GM20431 (cell line): ENCODE measurements at regions not wholly inside any gene's neighbourhood (a gene's known extent, or its start where the extent isn't known, plus 50 kb on each side); places are given as distances from the start of the nearest gene placed in this dataset.

ENCODE experiments used
- in situ Hi-C: fragments of 300-500 bp; cut with MseI, MboI; formaldehyde crosslinking; loops from one replicate; pipeline ENCODE4 v1.15.0; 2020; ENCODE audit warnings: low sequenced_read_pairs; ENCODE audit not compliant: unreplicated experiment

- in situ Hi-C loops, result no loop called here
Measured at GRCh38 chr3:89624494-89624893, 517.1 kb downstream of the EPHA3 start.

GRCh38 chr3:89625945-89626344 lies 518.5 kb downstream of the EPHA3 start:
- in situ Hi-C loops, result no loop called here

GRCh38 chr3:89628856-89629670 lies 521.6 kb downstream of the EPHA3 start:
- in situ Hi-C loops, result no loop called here

- in situ Hi-C loops, result no loop called here
Measured at GRCh38 chr3:89635137-89635536, 527.7 kb downstream of the EPHA3 start.

- in situ Hi-C loops, result no loop called here
Measured at GRCh38 chr3:89644716-89645115, 537.3 kb downstream of the EPHA3 start.

GRCh38 chr3:89649431-89649830 lies 542.0 kb downstream of the EPHA3 start:
- in situ Hi-C loops, result no loop called here

- in situ Hi-C loops, result no loop called here
Measured at GRCh38 chr3:89654031-89654430, 546.6 kb downstream of the EPHA3 start.

GRCh38 chr3:89656388-89656787 lies 549.0 kb downstream of the EPHA3 start:
- in situ Hi-C loops, result no loop called here

GRCh38 chr3:89679686-89680085 lies 572.3 kb downstream of the EPHA3 start:
- in situ Hi-C loops, result no loop called here

- in situ Hi-C loops, result no loop called here
Measured at GRCh38 chr3:89682556-89682955, 575.1 kb downstream of the EPHA3 start.

- in situ Hi-C loops, result no loop called here
Measured at GRCh38 chr3:89685731-89686130, 578.3 kb downstream of the EPHA3 start.

GRCh38 chr3:89690646-89691045 lies 583.2 kb downstream of the EPHA3 start:
- in situ Hi-C loops, result no loop called here

- in situ Hi-C loops, result no loop called here
Measured at GRCh38 chr3:89692601-89693000, 585.2 kb downstream of the EPHA3 start.

- in situ Hi-C loops, result no loop called here
Measured at GRCh38 chr3:89697321-89697916, 590.0 kb downstream of the EPHA3 start.

- in situ Hi-C loops, result no loop called here
Measured at GRCh38 chr3:89698208-89698830, 590.9 kb downstream of the EPHA3 start.

GRCh38 chr3:89699229-89699628 lies 591.8 kb downstream of the EPHA3 start:
- in situ Hi-C loops, result no loop called here

- in situ Hi-C loops, result no loop called here
Measured at GRCh38 chr3:89699771-89700170, 592.4 kb downstream of the EPHA3 start.

GRCh38 chr3:89702404-89702803 lies 595.0 kb downstream of the EPHA3 start:
- in situ Hi-C loops, result no loop called here

- in situ Hi-C loops, result no loop called here
Measured at GRCh38 chr3:89713196-89713595, 605.8 kb downstream of the EPHA3 start.

GRCh38 chr3:89714237-89714636 lies 606.8 kb downstream of the EPHA3 start:
- in situ Hi-C loops, result no loop called here
